T-helper 2 cell treated with Interferon-gamma antibody and Interleukin-4, amounts not matched to agents 5 μg/mL and 100 μg/mL, for 36 hours (primary cell): ENCODE measurements at regions not wholly inside any gene's neighbourhood (a gene's known extent, or its start where the extent isn't known, plus 50 kb on each side); places are given as distances from the start of the nearest gene placed in this dataset.

Experiments used
- DNase-seq: peaks from one replicate; pipeline ENCODE4 v3.0.0; 2021; ENCODE audit warnings: low spot score
- H3K27ac Mint-ChIP-seq: one replicate; pipeline ENCODE4 v1.8.0; 2021; ENCODE audit warnings: mild to moderate bottlenecking, mixed read lengths
- H3K27me3 Mint-ChIP-seq: one replicate; pipeline ENCODE4 v1.8.0; 2021; ENCODE audit warnings: low read depth, mixed read lengths
- H3K36me3 Mint-ChIP-seq: one replicate; pipeline ENCODE4 v1.8.0; 2021; ENCODE audit warnings: low read depth, mixed read lengths
- H3K4me1 Mint-ChIP-seq: one replicate; pipeline ENCODE4 v1.8.0; 2021; ENCODE audit warnings: low read depth, mixed read lengths
- H3K4me3 Mint-ChIP-seq: one replicate; pipeline ENCODE4 v1.8.0; 2022; ENCODE audit warnings: mild to moderate bottlenecking, moderate library complexity, mixed read lengths
- H3K9me3 Mint-ChIP-seq: one replicate; pipeline ENCODE4 v1.8.0; 2021; ENCODE audit warnings: mixed read lengths

GRCh38 chr5:3542769-3543168 is 52.9 kb upstream of the IRX1 start:
- no peak overlapping the region for H3K4me3 Mint-ChIP-seq
- no peaks in the 10 kb centered on the region for H3K27me3 Mint-ChIP-seq
- peaks cover 4% of the 10 kb centered on the region for H3K9me3 Mint-ChIP-seq
- DNase-seq = no peak
- no peaks in the 10 kb centered on the region for H3K4me1 Mint-ChIP-seq
- H3K36me3 Mint-ChIP-seq = no peaks in the 10 kb centered on the region
- no peak overlapping the region for H3K27ac Mint-ChIP-seq

- no peaks in the 10 kb centered on the region for H3K27me3 Mint-ChIP-seq
- DNase-seq = no peak
- no peaks in the 10 kb centered on the region for H3K4me1 Mint-ChIP-seq
- H3K9me3 Mint-ChIP-seq = peaks cover 4% of the 10 kb centered on the region
- H3K36me3 Mint-ChIP-seq = no peaks in the 10 kb centered on the region
- no peak overlapping the region for H3K27ac Mint-ChIP-seq
- H3K4me3 Mint-ChIP-seq = no peak overlapping the region
These were observed 53.5 kb upstream of the IRX1 start for GRCh38 chr5:3542158-3542557.

- DNase-seq = no peak
- no peak overlapping the region for H3K27ac Mint-ChIP-seq
- no peaks in the 10 kb centered on the region for H3K27me3 Mint-ChIP-seq
- H3K9me3 Mint-ChIP-seq = peaks cover 7% of the 10 kb centered on the region
- no peaks in the 10 kb centered on the region for H3K4me1 Mint-ChIP-seq
- H3K4me3 Mint-ChIP-seq = no peak overlapping the region
- no peaks in the 10 kb centered on the region for H3K36me3 Mint-ChIP-seq
These were observed 56.7 kb upstream of the IRX1 start for GRCh38 chr5:3538886-3539285.

GRCh38 chr5:3537942-3538341 is 57.7 kb upstream of the IRX1 start:
- no peaks in the 10 kb centered on the region for H3K4me1 Mint-ChIP-seq
- no peaks in the 10 kb centered on the region for H3K27me3 Mint-ChIP-seq
- no peak overlapping the region for H3K27ac Mint-ChIP-seq
- H3K4me3 Mint-ChIP-seq = no peak overlapping the region
- no peak for DNase-seq
- peaks cover 13% of the 10 kb centered on the region for H3K9me3 Mint-ChIP-seq
- no peaks in the 10 kb centered on the region for H3K36me3 Mint-ChIP-seq

GRCh38 chr5:3535414-3536211 is 60.0 kb upstream of the IRX1 start:
- H3K27me3 Mint-ChIP-seq = no peaks in the 10 kb centered on the region
- no peaks in the 10 kb centered on the region for H3K4me1 Mint-ChIP-seq
- H3K4me3 Mint-ChIP-seq = no peak overlapping the region
- no peaks in the 10 kb centered on the region for H3K36me3 Mint-ChIP-seq
- DNase-seq = no peak
- no peak overlapping the region for H3K27ac Mint-ChIP-seq
- peaks cover 13% of the 10 kb centered on the region for H3K9me3 Mint-ChIP-seq

GRCh38 chr5:3534997-3535396 is 60.6 kb upstream of the IRX1 start:
- H3K4me3 Mint-ChIP-seq = no peak overlapping the region
- no peak for DNase-seq
- H3K36me3 Mint-ChIP-seq = no peaks in the 10 kb centered on the region
- no peaks in the 10 kb centered on the region for H3K4me1 Mint-ChIP-seq
- peaks cover 13% of the 10 kb centered on the region for H3K9me3 Mint-ChIP-seq
- no peak overlapping the region for H3K27ac Mint-ChIP-seq
- H3K27me3 Mint-ChIP-seq = no peaks in the 10 kb centered on the region

GRCh38 chr5:3531320-3531986 is 64.2 kb upstream of the IRX1 start:
- Mint-ChIP-seq H3K9me3 (peaks cover 15% of the 10 kb centered on the region), H3K4me3 (no peak overlapping the region), H3K36me3 (no peaks in the 10 kb centered on the region), H3K4me1 (no peaks in the 10 kb centered on the region), H3K27ac (no peak overlapping the region), H3K27me3 (no peaks in the 10 kb centered on the region)
- no peak for DNase-seq

GRCh38 chr5:3530251-3530650 is 65.4 kb upstream of the IRX1 start:
- no peak overlapping the region for H3K27ac Mint-ChIP-seq
- H3K27me3 Mint-ChIP-seq = no peaks in the 10 kb centered on the region
- H3K4me3 Mint-ChIP-seq = no peak overlapping the region
- H3K36me3 Mint-ChIP-seq = no peaks in the 10 kb centered on the region
- DNase-seq = no peak
- no peaks in the 10 kb centered on the region for H3K4me1 Mint-ChIP-seq
- H3K9me3 Mint-ChIP-seq = peaks cover 20% of the 10 kb centered on the region

- no peaks in the 10 kb centered on the region for H3K27me3 Mint-ChIP-seq
- H3K36me3 Mint-ChIP-seq = no peaks in the 10 kb centered on the region
- DNase-seq = no peak
- H3K4me3 Mint-ChIP-seq = no peak overlapping the region
- H3K27ac Mint-ChIP-seq = no peak overlapping the region
- peaks cover 33% of the 10 kb centered on the region for H3K9me3 Mint-ChIP-seq
- H3K4me1 Mint-ChIP-seq = no peaks in the 10 kb centered on the region
These were observed 69.0 kb upstream of the IRX1 start for GRCh38 chr5:3526551-3527185.

- Mint-ChIP-seq H3K4me3 (no peak overlapping the region), H3K27ac (no peak overlapping the region), H3K36me3 (no peaks in the 10 kb centered on the region), H3K9me3 (peaks cover 32% of the 10 kb centered on the region), H3K4me1 (no peaks in the 10 kb centered on the region), H3K27me3 (no peaks in the 10 kb centered on the region)
- DNase-seq = no peak
These were observed 73.1 kb upstream of the IRX1 start for GRCh38 chr5:3522491-3522890.

GRCh38 chr5:3518576-3518975 is 77.1 kb upstream of the IRX1 start:
- no peak overlapping the region for H3K27ac Mint-ChIP-seq

GRCh38 chr5:3518051-3518450 is 77.6 kb upstream of the IRX1 start:
- no peak overlapping the region for H3K27ac Mint-ChIP-seq
- H3K4me1 Mint-ChIP-seq = no peaks in the 10 kb centered on the region
- peaks cover 10% of the 10 kb centered on the region for H3K9me3 Mint-ChIP-seq
- DNase-seq = no peak
- no peak overlapping the region for H3K4me3 Mint-ChIP-seq
- H3K27me3 Mint-ChIP-seq = no peaks in the 10 kb centered on the region
- H3K36me3 Mint-ChIP-seq = no peaks in the 10 kb centered on the region

More at GRCh38 chr5:3518576-3518975, 77.1 kb upstream of the IRX1 start:
- Mint-ChIP-seq H3K4me1 (no peaks in the 10 kb centered on the region), H3K9me3 (peaks cover 9% of the 10 kb centered on the region), H3K27me3 (no peaks in the 10 kb centered on the region), H3K4me3 (no peak overlapping the region), H3K36me3 (no peaks in the 10 kb centered on the region)
- DNase-seq = no peak

- H3K27ac Mint-ChIP-seq = no peak overlapping the region
- no peaks in the 10 kb centered on the region for H3K36me3 Mint-ChIP-seq
- H3K27me3 Mint-ChIP-seq = no peaks in the 10 kb centered on the region
- H3K4me3 Mint-ChIP-seq = no peak overlapping the region
- H3K4me1 Mint-ChIP-seq = no peaks in the 10 kb centered on the region
- no peak for DNase-seq
- peaks cover 13% of the 10 kb centered on the region for H3K9me3 Mint-ChIP-seq
These were observed 78.3 kb upstream of the IRX1 start for GRCh38 chr5:3517348-3517747.

GRCh38 chr5:3512361-3513095 is 83.1 kb upstream of the IRX1 start:
- Mint-ChIP-seq H3K27me3 (no peaks in the 10 kb centered on the region), H3K27ac (no peak overlapping the region), H3K4me1 (no peaks in the 10 kb centered on the region), H3K36me3 (no peaks in the 10 kb centered on the region), H3K9me3 (peaks cover 35% of the 10 kb centered on the region), H3K4me3 (no peak overlapping the region)
- DNase-seq = no peak
